ENCODE measurements at regions not wholly inside any gene's neighbourhood (a gene's known extent, or its start where the extent isn't known, plus 50 kb on each side); places are given as distances from the start of the nearest gene placed in this dataset.
A peak's percentile ranks its signal among the peaks of the same experiment; 100 is the strongest.
"Not testable (repeated sequence)": the region's sequence is repeated elsewhere in the genome, so short reads cannot be mapped to it uniquely, and the experiment has no call there.

DNA sequence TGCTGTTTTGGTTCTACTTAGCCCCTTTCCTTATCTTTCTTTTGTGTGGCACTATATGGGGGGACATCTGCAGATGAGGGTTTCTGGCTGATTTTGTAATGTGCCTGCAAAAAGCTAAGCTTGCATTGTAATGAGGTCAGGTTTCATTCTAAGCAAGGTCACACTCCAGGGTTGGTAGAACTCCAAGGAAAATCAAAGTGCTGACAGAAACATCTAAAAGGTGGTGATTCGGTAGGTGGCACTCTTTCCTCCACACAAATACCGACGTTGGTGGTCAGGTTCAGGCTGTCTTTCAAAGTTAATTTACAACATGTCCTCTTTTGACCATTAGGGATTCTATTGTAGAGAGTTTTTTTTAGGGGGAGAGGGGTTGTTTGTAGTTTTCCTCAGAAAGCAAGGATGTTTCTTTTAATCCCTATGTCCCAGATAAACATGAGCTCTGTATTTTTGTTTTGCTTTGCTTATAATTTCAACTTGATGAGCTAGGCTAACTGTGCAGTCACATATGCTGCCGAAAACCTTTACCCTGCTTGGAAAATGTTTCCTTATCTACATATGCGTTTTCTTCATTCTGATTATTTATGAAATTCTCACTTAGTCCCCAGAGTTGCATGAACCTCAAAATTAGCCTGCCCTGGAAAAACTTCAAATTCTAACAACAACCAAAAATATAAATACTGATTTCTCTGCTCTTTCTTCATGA, 434.2 kb downstream of the PPARGC1A start:
- in situ Hi-C loops (cut with HindIII; ENCODE audit: low pct_ligation_motif_present, low pct_unique_long_range_greater_than_20kb, low sequenced_read_pairs), result no loop called here
- peak; percentile 31 for DNase-seq

DNA sequence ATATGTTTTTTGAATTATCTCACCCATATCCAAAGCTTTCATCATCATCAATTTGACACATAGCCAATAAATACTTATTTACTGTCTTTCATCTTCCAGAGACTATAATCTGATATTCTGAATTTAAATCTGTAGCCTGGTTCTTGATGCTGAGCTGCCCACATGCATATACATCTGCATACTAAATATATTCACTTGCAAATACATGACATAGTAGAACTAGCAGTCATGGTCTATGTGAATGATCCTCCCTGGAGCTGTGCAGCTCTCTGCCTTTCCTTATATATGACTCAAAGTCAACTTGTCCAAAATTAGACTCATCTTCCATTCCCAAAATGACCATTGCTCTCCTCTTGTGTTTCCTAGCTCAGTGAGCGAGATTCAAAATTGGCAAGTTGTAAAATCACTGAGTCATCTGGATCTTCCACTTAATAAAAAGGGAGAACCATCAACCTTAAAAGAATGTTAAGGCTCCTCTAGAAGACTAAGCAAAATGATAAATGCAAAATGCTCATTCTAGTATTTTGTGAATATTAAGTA, 448.2 kb downstream of the PPARGC1A start:
- in situ Hi-C loops (cut with HindIII; ENCODE audit: low pct_ligation_motif_present, low pct_unique_long_range_greater_than_20kb, low sequenced_read_pairs), result no loop called here
- DNase-seq, result no peak

DNA sequence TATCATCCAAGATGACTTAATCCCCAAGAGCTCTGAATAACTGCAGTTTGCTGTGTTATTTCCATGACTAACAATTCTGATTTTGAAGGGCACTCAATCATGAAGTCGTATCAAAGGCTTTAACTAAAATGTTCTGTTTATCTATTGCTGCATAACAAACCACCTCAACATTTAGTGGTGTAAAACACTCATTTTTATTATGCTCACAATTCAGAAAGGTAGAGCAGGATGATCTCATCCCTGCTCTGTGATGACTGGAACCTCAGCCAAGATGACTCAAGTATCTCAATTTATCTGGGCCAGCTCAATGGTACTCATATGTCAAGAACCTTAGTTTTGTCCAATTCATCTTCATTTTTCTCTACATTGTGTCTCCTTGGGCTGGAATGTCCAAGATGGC, 451.1 kb downstream of the PPARGC1A start:
- DNase-seq, result no peak
- in situ Hi-C loops (cut with HindIII; ENCODE audit: low pct_ligation_motif_present, low pct_unique_long_range_greater_than_20kb, low sequenced_read_pairs), result no loop called here

DNA sequence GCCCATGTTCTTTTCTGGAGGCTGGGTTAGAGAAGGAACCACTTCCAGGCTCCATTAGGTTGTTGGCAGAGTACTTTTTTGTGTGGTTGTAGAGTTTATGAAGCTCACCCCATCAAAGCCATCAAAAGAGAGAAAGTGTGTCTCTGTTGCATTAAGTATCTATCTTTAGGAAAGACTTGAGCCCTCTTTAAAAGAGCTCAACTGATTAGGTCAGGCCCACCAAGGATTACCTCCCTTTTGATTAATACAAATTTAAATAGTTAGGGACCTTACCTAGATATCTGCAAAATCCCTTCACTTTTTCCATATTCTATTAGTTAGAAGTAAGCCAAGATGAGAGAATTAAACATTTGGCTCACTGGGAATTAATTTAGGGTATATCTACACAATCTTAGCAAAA, 460.4 kb downstream of the PPARGC1A start:
- in situ Hi-C loops (cut with HindIII; ENCODE audit: low pct_ligation_motif_present, low pct_unique_long_range_greater_than_20kb, low sequenced_read_pairs), result no loop called here
- no peak for DNase-seq

DNA sequence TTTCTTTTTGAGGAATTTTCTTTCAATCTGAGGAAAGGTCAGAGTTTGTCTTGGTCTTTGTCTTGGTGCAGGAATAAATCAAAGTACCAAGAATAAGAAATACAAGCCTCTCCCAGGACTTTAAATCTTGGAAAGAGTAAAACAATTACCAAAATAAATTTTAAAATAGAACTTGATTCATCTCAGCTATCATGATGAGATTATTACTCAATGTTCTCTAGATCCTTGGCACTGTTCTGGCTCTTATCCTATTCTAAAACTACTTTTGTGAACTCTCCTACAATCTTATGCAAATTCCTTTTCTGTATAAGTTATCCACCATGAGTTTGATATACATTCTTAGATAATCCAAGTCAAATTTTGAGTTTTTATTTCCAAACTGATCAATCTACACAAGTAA, 464.3 kb downstream of the PPARGC1A start:
- in situ Hi-C loops (cut with HindIII; ENCODE audit: low pct_ligation_motif_present, low pct_unique_long_range_greater_than_20kb, low sequenced_read_pairs), result no loop called here
- no peak for DNase-seq

DNA sequence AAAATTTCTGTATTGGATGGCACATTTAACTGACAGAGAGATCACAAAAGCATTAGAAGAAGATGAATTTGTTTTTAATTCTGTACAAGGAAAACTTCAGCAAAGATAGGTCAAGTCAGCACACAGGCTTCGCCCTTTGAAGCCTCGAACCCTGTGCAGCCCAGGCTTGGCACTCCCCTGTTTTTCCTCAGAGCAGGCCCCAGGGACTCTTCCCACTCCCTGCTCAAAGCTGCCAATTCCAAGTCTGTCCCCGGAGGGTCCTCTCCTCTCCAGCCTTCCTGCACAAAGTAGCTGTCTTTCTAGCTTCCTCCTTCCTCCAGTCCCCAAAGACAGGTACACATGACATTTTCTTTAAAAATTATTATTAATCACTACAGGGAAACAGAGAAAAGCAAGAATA, 466.3 kb downstream of the PPARGC1A start:
- no peak for DNase-seq
- in situ Hi-C loops (cut with HindIII; ENCODE audit: low pct_ligation_motif_present, low pct_unique_long_range_greater_than_20kb, low sequenced_read_pairs), result no loop called here

DNA sequence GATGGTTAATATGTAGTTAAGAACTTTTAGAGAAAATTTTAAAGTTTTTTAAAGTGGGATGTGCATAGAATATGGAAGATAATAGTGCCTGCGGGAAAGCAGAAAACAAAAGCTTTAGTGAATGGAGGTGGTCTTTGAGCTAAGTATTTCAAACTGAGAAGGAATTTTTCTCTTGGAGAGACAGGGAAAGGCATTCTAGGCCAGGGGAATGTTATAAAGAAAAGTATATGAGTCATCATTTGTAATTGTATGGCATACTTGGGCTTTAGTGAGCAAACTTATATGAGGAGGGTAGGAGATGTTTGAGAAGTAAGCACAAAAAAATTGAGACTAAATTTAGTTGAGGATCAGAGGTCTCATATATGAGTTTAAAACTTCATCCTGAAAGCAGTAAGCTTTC, 467.0 kb downstream of the PPARGC1A start:
- in situ Hi-C loops (cut with HindIII; ENCODE audit: low pct_ligation_motif_present, low pct_unique_long_range_greater_than_20kb, low sequenced_read_pairs), result no loop called here
- no peak for DNase-seq

DNA sequence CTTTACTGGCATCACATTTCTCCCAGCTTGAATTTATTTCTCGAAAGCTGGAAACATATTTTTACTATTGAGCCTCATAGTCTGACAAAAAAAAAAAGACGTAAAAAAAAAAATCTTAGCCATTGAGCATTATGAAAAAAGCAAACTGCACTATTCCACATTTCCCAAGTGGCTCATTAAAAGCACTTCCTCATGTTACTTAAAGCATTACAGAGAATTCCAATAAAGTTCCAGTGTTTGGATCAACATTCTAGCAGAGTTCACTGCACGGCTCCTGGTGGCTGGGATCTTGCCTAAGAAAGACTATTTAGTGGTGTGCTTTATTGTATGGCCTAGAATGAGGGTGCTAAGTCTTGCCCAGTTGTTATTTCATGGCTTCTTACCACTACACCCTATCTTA, 476.2 kb downstream of the PPARGC1A start:
- DNase-seq, result no peak
- in situ Hi-C loops (cut with HindIII; ENCODE audit: low pct_ligation_motif_present, low pct_unique_long_range_greater_than_20kb, low sequenced_read_pairs), result no loop called here

DNA sequence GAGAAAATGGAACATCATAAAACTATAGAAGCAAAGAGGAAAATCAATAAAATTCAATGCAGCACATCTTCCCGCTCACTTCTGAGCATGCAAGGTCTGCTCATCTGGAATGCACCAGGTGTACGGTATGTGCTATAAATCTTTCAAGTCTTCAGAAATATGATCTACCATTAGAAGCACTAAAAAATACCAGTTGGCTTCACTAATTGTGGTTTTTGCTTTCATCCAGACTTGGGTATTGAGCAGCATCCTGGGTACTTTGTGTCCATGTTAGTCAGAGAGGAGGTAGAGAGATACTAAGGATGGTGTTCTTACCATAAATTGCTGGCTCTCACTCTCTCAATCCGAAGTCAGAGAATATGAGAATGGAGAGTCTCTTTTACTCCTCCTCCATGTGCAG, 477.1 kb downstream of the PPARGC1A start:
- in situ Hi-C loops (cut with HindIII; ENCODE audit: low pct_ligation_motif_present, low pct_unique_long_range_greater_than_20kb, low sequenced_read_pairs), result no loop called here
- no peak for DNase-seq

DNA sequence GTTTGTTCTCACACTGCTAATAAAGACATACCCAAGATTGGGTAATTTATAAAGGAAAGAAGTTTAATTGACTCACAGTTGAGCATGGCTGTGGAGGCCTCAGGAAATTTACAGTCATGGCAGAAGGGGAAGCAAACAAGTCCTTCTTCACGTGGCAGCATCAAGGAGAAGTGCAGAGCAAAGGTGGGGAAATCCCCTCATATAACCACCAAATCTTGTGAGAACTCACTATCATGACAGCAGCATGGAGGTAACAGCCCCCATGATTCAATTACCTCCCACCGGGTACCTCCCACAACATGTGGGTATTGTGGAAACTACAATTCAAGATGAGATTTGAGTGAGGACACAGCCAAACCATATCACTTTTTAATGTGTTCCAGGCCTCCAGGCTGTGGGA, 480.9 kb downstream of the PPARGC1A start:
- in situ Hi-C loops (cut with HindIII; ENCODE audit: low pct_ligation_motif_present, low pct_unique_long_range_greater_than_20kb, low sequenced_read_pairs); DNase-seq: not testable (repeated sequence)

DNA sequence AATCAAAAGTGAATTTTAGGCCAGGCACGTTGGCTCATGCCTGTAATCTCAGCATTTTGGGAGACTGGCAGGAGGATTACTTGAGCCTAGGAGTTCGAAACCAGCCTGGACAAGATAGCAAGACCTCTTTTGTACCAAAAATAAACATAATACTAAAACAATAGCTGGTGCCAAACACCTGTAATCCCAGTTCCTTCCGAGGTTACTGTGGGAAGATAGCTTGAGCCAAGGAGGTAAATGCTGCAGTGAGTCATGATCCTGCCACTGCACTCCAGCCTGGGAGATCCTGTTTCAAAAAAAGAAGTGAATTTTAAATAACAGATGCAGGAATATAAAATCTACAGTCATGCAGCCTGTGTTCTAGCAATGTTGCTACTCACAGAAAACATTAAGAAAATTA, 488.3 kb downstream of the PPARGC1A start:
- DNase-seq, result no peak
- in situ Hi-C loops (cut with HindIII; ENCODE audit: low pct_ligation_motif_present, low pct_unique_long_range_greater_than_20kb, low sequenced_read_pairs), result no loop called here

DNA sequence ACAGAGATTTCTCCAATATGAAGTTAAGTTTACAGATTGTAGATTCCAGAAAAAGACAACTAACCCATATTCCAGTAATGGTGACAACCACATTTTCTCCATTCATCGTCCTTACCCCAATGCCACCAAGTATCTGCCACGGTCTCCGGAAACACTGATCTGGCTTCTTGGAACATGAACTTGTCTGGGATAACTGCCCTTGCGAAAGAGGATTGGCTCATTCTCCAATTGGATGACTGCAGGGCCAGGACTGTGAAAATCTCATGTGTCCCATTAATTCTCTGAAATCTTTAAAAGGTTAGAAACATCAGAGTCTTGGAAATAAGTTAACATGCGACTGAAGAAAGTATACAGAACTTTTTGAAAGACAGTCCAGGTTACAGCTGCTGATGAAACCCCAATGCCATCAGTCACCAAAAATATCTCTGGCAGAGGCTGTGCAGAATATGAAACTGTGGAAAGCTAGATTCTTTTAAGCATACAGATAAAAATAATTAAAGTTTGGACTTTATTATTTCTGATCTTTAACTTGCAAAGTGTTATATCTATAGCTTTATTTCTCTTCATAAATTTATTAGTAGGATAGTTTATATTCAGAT, 496.9 kb downstream of the PPARGC1A start:
- no peak for DNase-seq
- in situ Hi-C loops (cut with HindIII; ENCODE audit: low pct_ligation_motif_present, low pct_unique_long_range_greater_than_20kb, low sequenced_read_pairs), result no loop called here

DNA sequence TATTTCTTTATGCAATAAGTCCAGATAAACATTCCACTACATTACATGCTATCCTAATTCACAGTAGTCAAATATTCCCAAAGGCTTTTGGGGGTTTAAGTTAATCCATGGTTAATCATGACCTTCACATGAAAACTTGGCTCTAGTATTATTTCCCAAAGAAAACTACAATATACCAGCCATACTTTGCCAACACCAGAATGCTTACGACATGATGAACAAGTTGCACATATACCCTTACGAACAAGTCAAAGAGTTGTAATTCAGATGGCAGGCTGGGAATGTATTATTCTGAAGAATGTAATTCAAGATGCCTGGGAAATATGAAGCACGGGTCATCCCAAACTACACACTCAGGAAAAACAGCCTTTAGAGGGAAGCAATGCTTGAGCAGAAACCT, 499.6 kb downstream of the PPARGC1A start:
- in situ Hi-C loops (cut with HindIII; ENCODE audit: low pct_ligation_motif_present, low pct_unique_long_range_greater_than_20kb, low sequenced_read_pairs), result no loop called here

DNA sequence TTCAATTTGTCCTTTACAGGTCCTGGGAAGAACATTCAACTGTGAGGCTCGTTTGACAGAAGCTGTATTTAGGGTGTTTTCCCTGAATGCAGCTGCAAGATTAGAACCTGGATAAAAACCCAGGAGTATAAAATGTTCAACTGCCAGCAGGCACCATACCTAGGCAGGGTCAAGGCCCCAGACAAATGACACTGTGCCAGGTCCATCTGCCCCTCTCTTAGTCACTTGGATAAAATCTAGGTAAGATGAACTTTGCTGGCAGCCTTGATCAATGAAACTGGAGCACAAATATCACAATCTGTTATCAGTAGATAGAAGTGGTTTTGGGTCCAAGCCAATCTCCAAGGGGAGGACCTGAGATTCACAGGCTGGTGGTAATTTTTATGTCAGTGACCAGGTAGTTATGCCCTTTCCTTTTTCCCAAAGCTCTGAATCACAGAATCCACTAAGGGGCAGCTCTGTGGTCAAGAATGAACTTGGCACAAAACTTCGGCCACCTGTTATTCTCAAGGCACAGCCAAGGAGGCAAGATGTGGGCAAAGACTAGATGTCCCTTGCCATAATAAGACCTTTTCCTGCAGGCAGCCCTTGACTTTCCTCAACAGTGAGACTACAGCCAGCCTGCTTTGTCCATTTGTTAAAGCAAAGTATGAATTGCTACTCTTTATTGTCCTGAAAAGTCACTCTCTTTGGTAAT, 501.0 kb downstream of the PPARGC1A start:
- in situ Hi-C loops (cut with HindIII; ENCODE audit: low pct_ligation_motif_present, low pct_unique_long_range_greater_than_20kb, low sequenced_read_pairs), result no loop called here
- DNase-seq, result no peak

More for the DNA sequence above, 499.6 kb downstream of the PPARGC1A start:
- DNase-seq, result no peak

DNA sequence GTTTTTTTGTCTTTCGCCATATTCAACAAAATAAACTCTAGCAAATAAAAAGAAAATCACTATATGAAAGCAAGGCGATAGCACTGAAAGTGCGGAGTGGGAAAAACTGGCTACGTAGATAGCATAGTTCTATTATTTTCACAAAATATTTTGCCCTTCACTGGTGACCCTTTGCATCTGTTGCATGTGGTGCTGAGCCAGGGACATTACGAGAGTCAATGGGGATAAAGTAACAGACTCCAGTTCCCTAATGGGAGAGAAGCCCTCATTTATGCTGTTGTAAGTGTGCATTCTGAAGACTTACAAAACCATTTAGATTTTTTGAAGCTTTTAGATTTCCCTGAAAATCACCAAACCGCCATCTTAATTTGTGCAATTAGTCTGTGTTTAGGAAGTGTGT, 501.6 kb downstream of the PPARGC1A start:
- no peak for DNase-seq
- in situ Hi-C loops (cut with HindIII; ENCODE audit: low pct_ligation_motif_present, low pct_unique_long_range_greater_than_20kb, low sequenced_read_pairs), result no loop called here

DNA sequence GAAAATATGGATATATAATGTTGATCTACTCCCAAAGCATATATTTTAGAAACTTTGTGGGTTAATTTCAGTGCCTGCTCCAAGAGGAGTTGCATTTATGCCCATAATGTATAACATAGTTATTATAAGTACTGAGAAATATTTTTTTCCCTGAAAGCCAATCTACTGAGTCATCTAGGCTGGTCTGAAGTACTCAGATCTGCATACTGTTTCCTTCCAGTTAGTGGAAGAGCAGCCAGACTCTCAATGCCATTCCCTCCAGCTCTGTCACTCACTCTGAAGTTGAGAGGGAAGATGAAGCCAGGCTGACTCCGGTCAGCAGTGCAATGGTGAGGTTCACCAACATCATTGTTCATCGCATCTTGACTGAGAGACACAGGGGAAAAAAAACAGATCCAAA, 505.1 kb downstream of the PPARGC1A start:
- DNase-seq, result no peak
- in situ Hi-C loops (cut with HindIII; ENCODE audit: low pct_ligation_motif_present, low pct_unique_long_range_greater_than_20kb, low sequenced_read_pairs), result no loop called here

DNA sequence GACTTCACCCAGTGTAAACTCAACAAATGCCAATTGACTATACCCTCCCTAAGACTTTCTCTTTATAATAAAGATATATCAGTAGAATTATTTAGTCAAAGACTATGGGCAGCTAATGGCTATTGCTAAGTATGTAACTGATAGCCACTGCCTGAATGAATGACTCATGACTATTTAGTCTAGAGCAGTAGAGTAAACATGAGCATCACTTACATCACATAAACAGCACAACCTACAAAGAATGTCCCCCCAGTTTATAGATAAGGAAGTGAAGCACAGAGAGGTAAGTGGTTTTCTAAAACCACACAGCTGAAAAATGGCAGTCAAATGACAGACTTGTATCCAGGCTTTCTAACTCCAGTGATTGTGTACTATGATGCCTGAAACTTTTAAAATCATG, 507.0 kb downstream of the PPARGC1A start:
- in situ Hi-C loops (cut with HindIII; ENCODE audit: low pct_ligation_motif_present, low pct_unique_long_range_greater_than_20kb, low sequenced_read_pairs), result no loop called here
- DNase-seq, result no peak

DNA sequence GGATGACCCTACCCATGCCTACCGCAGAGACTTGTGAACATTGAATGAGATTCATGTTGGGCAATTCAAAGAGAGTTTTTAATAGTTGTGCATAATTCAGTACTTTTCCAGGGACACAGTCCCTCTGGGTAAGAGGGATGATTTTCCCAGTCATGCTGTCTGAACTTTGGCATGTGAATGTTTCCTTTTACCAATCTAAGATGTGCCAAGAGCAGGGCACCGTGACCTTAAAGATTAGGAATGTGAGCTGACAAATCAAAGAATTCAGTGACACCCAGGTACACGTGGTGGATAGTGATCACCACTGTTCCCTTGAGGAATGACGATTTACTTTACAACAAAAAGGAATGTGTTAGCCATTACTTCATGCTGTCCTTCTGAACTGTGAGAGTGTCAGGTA, 515.6 kb downstream of the PPARGC1A start:
- DNase-seq, result peak; percentile 68
- in situ Hi-C loops (cut with HindIII; ENCODE audit: low pct_ligation_motif_present, low pct_unique_long_range_greater_than_20kb, low sequenced_read_pairs), result no loop called here

DNA sequence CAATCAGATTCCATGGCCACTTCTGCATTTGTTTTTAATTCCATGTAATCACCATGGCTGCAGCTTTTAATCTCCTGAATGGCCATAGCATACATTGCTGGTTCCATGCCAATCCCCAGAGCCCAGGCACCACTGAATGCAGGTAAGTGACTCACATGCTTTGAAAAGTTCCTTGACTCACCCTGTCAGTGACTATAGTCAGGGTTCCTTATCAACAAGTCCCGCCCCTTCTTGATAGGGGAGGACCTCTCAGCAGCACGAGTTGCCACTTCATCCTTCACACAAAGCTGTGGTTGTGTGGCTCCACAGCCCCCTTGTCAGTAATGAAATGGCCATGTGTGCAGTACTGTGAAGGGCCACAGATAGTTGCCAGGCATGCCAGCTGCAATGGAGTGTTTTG, 516.6 kb downstream of the PPARGC1A start:
- peak; percentile 54 for DNase-seq
- in situ Hi-C loops (cut with HindIII; ENCODE audit: low pct_ligation_motif_present, low pct_unique_long_range_greater_than_20kb, low sequenced_read_pairs), result no loop called here

DNA sequence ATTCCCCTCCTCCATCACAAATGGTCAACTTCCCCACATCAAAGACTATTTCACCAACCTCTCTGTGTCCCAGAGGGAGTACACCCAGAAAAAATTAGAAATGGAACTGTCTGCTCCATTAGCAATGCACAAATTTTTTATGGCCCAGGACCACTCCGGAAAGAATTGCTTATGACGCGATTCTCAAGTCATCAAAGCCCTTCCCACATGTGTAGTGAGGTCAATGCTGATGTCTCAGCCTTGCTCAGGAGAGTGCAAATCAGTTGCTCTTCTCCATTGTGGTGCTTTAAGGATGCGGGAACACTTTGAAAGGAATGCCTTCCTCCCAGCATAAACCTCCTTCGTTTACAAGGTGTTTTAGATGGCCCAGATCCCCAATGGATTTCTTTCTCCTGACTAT, 518.3 kb downstream of the PPARGC1A start:
- no peak for DNase-seq
- in situ Hi-C loops (cut with HindIII; ENCODE audit: low pct_ligation_motif_present, low pct_unique_long_range_greater_than_20kb, low sequenced_read_pairs), result no loop called here
